ENCODE measurements at regions not wholly inside any gene's neighbourhood (a gene's known extent, or its start where the extent isn't known, plus 50 kb on each side); places are given as distances from the start of the nearest gene placed in this dataset.

GRCh38 chr7:130913639-130914553 lies 179.9 kb upstream of the KLF14 start:
- no peak for TF ChIP-seq CTCF (optimal IDR thresholded peaks at IDR 0.05 in 1 of 3, IDR thresholded peaks at IDR 0.05 in 1 of 3, conservative IDR thresholded peaks at IDR 0.05 in 1 of 3; ENCODE audit: extremely low read depth in 1 of 3, insufficient read depth in 2 of 3, low read length in 3 of 3)
- TF ChIP-seq EZH2 (IDR thresholded peaks at IDR 0.05; ENCODE audit: low read length), result no peak

Data from keratinocyte (primary cell).